HG03469 (cell line): ENCODE measurements at regions not wholly inside any gene's neighbourhood (a gene's known extent, or its start where the extent isn't known, plus 50 kb on each side); places are given as distances from the start of the nearest gene placed in this dataset.

ENCODE experiments used
- ATAC-seq: cut with Tn5 transposase; IDR thresholded peaks from one replicate; pipeline ENCODE4 v1.9.1; 2021; ENCODE audit warnings: mild to moderate bottlenecking, moderate library complexity, moderate number of reproducible peaks; ENCODE audit not compliant: unreplicated experiment

DNA sequence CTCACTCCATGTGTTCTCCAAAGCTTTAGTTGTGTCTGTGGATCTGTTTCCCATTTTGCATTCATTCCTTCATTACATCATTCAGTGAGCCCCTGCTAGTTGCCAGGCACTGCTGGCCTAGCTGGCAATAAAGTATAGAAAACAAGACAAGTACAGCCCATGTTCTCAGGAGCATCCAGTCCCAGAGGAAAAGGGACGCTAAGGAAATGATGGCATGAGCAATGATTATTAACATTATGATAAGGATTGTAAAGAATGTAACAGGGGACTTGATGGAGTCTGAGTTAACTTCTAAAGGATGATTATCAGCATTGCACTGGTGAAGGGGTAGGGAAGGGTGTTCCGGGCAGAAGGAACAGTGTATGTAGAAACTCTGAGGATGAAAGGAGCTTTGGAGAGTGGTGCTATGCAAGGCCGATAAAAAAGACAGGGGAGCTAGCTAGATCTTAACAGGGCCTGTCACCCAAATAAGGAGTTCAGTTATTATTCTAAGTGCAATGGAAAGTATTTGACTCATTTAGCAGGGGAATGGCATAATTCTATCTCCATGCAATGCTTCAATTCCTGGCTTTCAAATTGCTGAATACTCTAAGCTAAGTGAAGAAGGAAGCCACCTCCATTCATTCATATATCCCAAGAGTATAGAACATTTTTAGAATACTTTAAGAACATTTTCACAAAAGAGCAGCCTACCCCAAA lies 258.2 kb upstream of the STT3B start:
- no peak for ATAC-seq

- ATAC-seq = no peak
These were observed 257.6 kb upstream of the STT3B start for GRCh38 chr3:31275038-31275572.

GRCh38 chr3:31275583-31275982 lies 257.1 kb upstream of the STT3B start:
- no peak for ATAC-seq

- ATAC-seq = no peak
These were observed 255.1 kb upstream of the STT3B start for GRCh38 chr3:31277582-31277981.

GRCh38 chr3:31278532-31278931 lies 254.2 kb upstream of the STT3B start:
- ATAC-seq = no peak

DNA sequence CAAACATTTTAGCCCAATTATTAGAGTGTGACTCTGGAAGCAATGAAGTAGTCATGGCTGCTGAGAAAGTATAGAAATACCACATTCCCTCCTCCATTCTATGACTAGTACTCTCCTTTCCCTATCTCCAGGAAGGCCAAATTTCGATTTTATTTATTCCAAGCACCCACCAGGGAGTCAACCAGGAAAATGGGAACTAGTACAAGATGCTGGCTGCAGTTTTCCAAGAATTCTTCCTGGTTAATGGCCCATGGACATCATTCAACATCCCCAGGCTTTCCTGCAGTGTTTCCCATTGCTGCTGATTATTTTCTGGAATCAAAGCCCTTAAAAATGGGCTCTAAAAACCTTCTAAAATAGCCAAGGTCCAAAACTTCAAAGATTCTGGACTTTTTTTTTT lies 247.9 kb upstream of the STT3B start:
- ATAC-seq = no peak

- ATAC-seq = no peak
These were observed 246.8 kb upstream of the STT3B start for GRCh38 chr3:31285833-31286486.

DNA sequence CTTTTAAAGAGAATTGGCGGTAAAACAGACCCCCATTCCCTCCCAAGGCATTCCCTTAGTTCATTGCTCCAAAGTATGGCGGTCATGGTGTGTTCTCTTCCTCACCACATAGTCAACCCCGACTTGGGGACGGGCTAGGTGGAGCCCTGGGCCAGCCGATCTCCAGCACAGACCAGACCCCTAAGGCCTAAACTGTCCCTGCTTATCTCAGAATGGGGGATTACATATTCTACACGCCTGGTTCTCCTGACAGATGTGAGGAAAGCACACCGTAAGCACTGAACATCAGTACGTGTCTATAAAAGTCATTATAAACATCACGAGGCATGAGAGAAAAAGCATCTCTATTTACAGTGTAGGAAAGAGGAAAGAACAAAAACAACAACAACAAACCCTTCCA lies 244.5 kb upstream of the STT3B start:
- no peak for ATAC-seq

- ATAC-seq = no peak
These were observed 244.1 kb upstream of the STT3B start for GRCh38 chr3:31288641-31289100.

GRCh38 chr3:31289584-31289983 lies 243.1 kb upstream of the STT3B start:
- ATAC-seq = no peak

- ATAC-seq = no peak
These were observed 242.7 kb upstream of the STT3B start for GRCh38 chr3:31290046-31290445.

DNA sequence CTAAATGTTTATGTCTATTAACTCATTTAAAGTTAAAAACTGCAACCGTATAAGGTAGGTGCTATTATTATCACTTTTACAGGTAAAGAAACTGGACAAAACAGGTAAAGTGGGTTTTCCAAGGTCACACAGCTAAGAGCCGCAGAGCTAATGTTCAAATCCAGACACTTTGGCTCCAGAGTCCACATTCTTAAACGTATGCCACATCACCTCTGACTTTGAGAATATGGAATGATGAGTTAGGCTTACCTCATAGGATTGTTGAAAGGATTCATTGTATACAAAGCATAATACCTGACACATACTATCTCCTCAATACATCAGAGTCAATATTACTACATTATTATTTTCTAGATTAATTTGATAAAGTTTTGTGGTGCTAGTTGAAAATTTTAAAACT lies 240.9 kb upstream of the STT3B start:
- ATAC-seq = no peak

- no peak for ATAC-seq
These were observed 238.1 kb upstream of the STT3B start for GRCh38 chr3:31294430-31295149.

- no peak for ATAC-seq
These were observed 237.5 kb upstream of the STT3B start for GRCh38 chr3:31295150-31295765.

GRCh38 chr3:31297726-31298298 lies 234.9 kb upstream of the STT3B start:
- no peak for ATAC-seq

GRCh38 chr3:31300456-31301443 lies 232.0 kb upstream of the STT3B start:
- ATAC-seq = no peak

- ATAC-seq = no peak
These were observed 230.4 kb upstream of the STT3B start for GRCh38 chr3:31302343-31302742.

GRCh38 chr3:31305340-31305739 lies 227.4 kb upstream of the STT3B start:
- no peak for ATAC-seq

GRCh38 chr3:31307131-31307785 lies 225.5 kb upstream of the STT3B start:
- no peak for ATAC-seq
